GM12892 (cell line): ENCODE measurements at regions not wholly inside any gene's neighbourhood (a gene's known extent, or its start where the extent isn't known, plus 50 kb on each side); places are given as distances from the start of the nearest gene placed in this dataset.

ENCODE experiments used
- POLR2A ChIP-seq: IDR thresholded peaks from 2 replicates; pipeline ENCODE4 v1.6.1; 2011; ENCODE audit warnings: low read depth, low read length, control low read depth
- POLR2AphosphoS5 ChIP-seq: IDR thresholded peaks from 2 replicates; pipeline ENCODE4 v1.6.1; 2011; ENCODE audit warnings: low read depth, low read length, control low read depth

DNA sequence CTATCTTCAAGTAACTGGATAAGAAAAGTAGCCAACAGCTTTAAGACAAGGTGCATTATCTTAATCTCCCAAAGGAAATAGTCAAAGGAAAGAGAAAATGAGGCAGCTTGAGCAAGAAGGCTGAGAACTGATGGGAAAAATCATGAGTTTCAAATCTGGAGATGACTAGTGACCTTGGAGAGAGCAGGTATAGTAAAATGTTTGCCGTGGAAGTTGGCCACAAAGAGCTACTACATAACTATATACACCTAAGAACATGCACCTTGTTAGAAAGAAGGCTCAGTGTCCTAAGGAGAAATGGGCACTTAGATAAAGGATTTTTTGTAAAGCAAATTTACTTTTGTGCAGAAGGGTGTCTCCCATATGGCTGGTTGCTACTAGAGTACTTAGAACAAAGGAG is 80.8 kb upstream of the FSHB start:
- TF ChIP-seq POLR2AphosphoS5 (no peak), POLR2A (no peak)
